Stimulated activated CD4-positive, alpha-beta T cell treated with anti-CD3 and anti-CD28 coated beads, Interleukin-15, amount 100 ng/mL, for 24 hours (primary cell): ENCODE measurements at regions not wholly inside any gene's neighbourhood (a gene's known extent, or its start where the extent isn't known, plus 50 kb on each side); places are given as distances from the start of the nearest gene placed in this dataset.

Experiments used
- DNase-seq: peaks from one replicate; pipeline ENCODE4 v3.0.0-alpha.2; 2020

- no peak for DNase-seq
Observed at GRCh38 chr2:228700638-228701037, 519.2 kb upstream of the SPHKAP start.

DNA sequence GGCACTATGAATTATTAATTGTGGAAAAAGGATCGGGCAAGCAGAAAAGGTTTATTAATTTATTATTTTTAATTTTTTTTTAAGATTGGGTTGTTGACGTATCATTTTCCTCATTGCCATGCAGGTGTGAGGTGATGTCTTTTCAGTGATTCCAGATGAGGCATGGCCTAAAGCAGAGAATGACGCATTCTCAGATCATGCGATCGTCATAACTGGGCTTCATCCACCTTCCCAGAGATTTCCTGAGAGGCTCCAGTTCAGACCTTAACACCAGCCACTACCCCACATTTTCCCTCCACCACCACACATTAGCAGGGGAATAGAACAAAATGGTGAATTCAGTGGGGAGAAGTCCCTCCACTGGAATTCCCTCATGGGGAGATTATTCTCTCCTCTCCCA lies 518.4 kb upstream of the SPHKAP start:
- DNase-seq: no peak

DNA sequence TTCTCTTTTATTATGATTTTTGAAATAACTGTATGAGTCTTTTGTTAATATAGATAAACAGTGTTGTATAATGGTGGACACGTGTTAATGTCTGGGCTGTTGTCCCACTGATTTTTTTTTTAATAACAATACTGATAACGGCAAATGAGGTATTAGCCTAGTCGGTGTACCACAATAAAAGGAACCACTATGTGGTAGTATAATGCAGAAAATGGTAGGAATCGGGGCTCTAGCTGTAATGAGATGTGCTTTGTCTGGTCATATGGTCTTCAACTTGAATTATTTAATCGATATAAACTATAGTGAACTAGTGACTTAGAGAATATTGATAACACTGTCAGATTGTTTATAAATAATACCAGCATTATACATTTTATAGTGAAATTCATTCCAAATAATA lies 517.9 kb upstream of the SPHKAP start:
- DNase-seq: no peak

- DNase-seq: no peak
Observed at GRCh38 chr2:228698963-228699362, 517.5 kb upstream of the SPHKAP start.

DNA sequence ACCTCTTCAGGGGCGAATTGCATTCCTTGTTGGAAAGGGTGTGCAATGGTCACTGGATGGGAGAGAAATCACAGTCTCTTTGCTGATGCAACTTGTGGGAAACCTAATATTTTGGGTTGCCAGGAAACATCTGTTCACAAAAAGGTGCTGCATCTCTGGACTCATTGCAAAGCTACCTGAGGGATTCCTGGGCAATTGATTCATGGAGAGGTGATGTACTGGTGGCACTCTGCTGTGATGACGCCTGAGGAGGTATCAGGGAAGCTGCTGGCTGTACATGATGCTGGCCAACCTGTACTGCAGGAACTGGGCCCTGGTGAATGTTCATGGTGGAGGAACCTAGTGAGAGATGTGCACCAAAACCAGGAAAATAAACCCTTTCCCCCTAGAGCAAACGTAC lies 516.0 kb upstream of the SPHKAP start:
- no peak for DNase-seq

GRCh38 chr2:228690681-228691080 lies 509.2 kb upstream of the SPHKAP start:
- no peak for DNase-seq

DNA sequence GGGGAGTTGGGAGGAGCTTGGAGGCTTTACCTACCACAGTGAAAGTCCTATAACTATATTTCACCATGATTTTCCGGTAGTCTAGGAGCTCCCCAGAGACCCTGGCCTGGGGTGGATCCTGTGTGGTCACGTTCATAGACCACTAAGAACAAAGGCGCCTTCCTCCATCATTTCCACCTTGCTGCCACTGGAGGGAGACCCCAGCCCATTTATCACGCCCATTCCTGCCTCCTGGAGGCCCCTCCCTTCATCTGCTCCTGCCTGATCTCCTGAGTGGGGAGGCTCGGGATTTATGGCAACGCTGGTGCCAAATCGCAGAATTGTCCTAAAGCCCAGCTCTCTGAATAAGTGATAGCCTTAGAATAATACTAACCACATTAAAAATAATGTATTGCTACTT lies 507.6 kb upstream of the SPHKAP start:
- DNase-seq: no peak

DNA sequence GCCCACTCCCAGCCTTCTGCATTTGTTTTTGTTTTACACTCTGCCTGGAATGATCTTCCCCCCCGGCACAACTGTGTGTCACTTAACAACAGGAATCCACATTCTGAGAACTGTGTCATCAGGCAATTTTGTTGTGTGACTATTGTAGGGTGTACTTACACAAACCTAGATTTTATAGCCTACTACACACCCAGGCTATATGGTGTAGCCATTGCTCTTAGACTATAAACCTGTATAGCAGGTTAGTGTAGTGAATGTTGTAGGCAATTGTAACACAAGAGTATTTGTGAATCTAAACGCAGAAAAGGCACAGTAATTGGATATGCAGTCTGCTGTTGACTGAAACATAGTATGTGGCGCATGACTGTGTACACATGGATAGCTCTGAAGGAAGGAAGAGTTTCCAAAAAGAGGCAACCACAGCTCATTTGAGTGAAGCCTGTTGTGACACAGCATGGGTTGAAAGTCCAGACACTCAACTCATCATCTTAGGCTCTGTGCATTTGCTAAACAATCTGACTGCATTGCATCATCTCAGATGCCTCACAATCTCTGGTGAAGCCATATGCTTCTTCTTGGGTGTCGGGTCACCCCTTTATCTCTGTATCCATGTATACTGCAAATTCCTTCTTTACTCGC lies 506.6 kb upstream of the SPHKAP start:
- DNase-seq: no peak

- DNase-seq: no peak
Observed at GRCh38 chr2:228681979-228682378, 500.5 kb upstream of the SPHKAP start.

DNA sequence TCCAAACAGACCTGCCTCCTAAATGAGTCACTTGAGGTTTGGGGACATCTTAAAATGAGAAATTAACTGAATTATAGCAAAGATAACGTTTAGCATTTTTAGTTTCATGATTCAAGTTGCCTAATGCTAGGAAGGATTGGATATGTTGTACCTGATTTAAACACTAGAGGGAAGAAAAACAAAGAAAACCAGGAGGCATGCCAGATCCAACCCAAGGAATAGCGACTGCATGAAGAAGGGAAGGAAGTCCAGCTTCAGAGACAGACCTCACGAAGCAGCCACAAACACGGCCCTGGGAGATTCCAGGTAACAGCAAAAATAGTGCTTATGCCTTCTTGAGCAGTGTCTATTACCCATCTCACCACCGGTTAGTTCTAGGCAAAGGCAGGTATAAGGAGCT lies 499.9 kb upstream of the SPHKAP start:
- DNase-seq: no peak

DNA sequence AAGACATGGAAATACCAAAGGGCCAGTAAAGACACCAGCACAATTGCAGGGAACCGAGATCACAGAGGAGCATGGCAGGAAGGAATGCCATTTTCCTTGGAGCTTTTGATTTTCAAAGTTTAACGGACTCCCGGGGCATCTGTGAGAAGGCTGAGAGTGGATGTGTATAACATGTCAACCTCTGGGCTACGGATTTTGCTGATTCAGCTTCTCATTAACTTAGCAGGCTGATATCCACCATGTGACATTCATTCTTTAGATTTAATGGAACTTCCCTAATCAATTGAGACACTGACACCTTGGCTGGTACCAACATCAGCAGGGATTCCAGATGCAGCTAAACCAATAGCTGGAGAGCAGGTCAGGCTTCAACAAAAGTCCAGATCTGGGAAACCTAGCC lies 496.6 kb upstream of the SPHKAP start:
- DNase-seq: no peak

- DNase-seq: no peak
Observed at GRCh38 chr2:228675646-228676045, 494.2 kb upstream of the SPHKAP start.

GRCh38 chr2:228675091-228675490 lies 493.6 kb upstream of the SPHKAP start:
- no peak for DNase-seq

DNA sequence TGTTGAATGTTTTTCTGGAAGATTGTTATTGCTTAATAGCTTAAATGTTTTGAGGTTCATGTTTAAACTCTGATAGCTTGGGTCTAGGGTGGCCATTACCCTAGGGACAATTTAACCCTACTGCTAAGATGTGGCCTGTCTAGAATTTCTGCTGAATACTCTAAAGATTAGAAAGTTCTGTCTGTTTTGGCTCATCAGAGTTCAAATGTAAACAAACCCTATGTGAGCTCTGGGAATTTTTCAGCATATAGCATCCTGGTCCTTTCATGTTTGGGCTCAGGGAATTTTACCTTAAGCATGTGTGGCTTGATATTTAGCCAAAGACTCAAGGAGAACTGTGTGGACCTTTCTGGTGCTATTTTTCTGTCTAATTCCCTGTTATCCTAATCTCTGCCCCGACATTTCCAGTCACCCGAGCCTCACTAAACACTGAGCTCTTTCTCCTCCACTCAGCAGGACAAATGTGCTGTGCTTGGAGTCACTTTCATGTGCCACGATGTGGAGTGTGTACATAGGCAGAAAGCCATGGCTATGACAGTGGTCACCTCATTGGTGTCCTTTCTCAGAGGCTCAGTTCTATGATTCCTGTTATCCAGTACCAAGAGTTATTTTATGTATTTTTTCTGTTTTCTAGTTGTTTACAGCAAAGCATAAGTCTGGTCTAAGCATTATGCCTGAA lies 492.5 kb upstream of the SPHKAP start:
- no peak for DNase-seq

GRCh38 chr2:228669690-228670089 lies 488.2 kb upstream of the SPHKAP start:
- DNase-seq: no peak

GRCh38 chr2:228665232-228665631 lies 483.7 kb upstream of the SPHKAP start:
- DNase-seq: no peak

DNA sequence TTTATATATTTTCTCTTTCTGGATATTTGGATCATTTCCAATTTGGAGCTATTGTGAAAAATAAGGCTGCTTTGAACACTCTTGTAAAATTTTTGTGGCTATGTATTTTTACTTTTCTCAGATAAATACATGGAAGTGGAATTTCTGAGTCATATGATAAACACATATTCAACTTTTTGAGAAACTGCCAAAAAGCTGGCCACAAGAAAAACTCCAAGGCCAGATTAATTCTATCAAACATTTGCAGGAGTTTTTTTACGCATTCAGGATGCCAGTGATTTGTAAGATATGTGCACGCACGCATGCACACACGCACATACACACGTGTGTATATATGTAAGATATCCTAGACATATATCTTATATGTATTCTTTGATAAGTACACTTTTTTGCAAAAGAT lies 477.5 kb upstream of the SPHKAP start:
- no peak for DNase-seq

DNA sequence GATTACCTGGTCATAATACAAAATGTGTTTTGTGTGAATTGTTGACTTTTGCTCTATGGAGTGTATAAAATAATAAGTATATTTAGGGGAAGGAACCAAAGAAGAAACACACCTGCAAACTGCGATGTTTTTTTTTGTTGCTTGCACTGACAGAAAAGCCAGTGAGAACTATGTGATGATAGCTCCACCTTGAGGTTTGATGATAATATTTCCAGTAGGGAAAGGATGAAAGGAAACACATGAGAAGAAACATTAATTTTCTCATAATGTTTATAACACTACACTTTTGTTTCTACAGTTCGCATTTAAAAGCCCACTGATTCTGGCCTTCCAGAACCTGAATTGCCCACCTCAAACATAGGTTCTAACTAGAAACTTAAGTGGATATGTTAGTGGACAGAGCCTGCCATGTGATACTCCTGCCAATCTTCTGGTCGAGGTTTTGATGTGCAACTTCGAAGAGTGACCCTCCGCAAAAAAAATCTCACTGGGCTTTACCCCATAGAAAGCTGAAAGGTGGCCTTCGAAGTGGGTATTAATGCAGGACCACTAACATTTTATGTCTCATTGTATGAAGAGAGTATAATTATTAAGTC lies 476.4 kb upstream of the SPHKAP start:
- no peak for DNase-seq

GRCh38 chr2:228655331-228655730 lies 473.8 kb upstream of the SPHKAP start:
- DNase-seq: no peak

DNA sequence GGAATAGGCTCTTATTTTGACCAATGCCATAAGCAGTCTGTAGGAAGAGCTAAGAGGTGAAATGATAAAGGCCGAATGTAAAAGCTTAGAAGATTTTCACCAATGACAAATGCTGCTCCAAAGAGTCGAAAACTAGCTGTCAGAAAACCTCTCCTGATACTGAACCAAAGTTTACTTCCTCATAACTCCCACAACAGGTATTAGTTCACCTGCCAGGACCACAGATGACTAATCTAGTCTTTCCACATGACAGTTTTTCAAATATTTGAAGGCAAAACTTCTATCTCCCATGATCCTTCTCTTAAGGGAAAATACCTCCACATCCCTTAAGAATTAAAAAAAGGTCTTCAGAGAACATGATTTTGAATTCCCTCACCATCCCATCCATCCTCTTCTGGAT lies 473.2 kb upstream of the SPHKAP start:
- DNase-seq: no peak

DNA sequence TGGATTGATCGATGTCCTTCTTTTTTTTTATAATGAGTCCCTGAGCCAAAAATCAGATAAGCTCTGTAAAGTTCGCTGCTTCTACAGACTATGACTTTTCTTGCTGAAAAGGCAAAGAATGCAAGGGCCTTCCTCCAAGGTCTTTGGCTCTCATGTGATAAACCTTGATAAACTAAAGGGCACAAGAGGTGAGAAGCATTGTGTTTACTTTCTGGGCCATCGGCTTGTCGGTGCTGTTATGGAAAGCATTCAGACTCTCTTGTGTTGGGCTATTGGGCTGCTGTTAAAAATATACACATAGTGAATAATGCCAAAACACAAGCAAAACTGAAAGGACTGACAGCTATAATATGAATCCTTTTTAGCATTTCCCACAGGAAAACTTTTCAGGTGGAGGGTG lies 472.4 kb upstream of the SPHKAP start:
- DNase-seq: no peak

GRCh38 chr2:228652366-228652765 lies 470.9 kb upstream of the SPHKAP start:
- DNase-seq: no peak

- no peak for DNase-seq
Observed at GRCh38 chr2:228649876-228650275, 468.4 kb upstream of the SPHKAP start.

GRCh38 chr2:228649447-228649846 lies 468.0 kb upstream of the SPHKAP start:
- DNase-seq: no peak

GRCh38 chr2:228648541-228648940 lies 467.1 kb upstream of the SPHKAP start:
- no peak for DNase-seq
